ENCODE measurements at regions not wholly inside any gene's neighbourhood (a gene's known extent, or its start where the extent isn't known, plus 50 kb on each side); places are given as distances from the start of the nearest gene placed in this dataset.
"Not testable (repeated sequence)": the region's sequence is repeated elsewhere in the genome, so short reads cannot be mapped to it uniquely, and the experiment has no call there.

GRCh38 chr13:50509771-50510441 lies 333.6 kb downstream of the DLEU7 start:
- POLR2A ChIA-PET (ENCODE audit: unreplicated experiment) = no interaction called here
- intact Hi-C loops (cut with micrococcal nuclease; ENCODE audit: unreplicated experiment) = no loop called here
- H3K4me1 ChIP-seq (replicated peaks; ENCODE audit: insufficient read depth) = 0 out of 2 replicates have a peak, but pooled peaks cover 4% of the 10 kb centered on the region
- H3K79me2 ChIP-seq (ENCODE audit: low read depth) = no peaks in the 10 kb centered on the region
- CTCF ChIA-PET = no interaction called here
- no peak overlapping the region for H3K4me3 ChIP-seq
- no peak overlapping the region for H3K4me2 ChIP-seq
- H3K9me2 ChIP-seq (ENCODE audit: insufficient read depth) = no peaks in the 10 kb centered on the region
- H3K27ac ChIP-seq = no peak overlapping the region
- H3K9me3 ChIP-seq (ENCODE audit: insufficient read depth, low read depth) = no peaks in the 10 kb centered on the region; the same call in 1 of the 2 replicates
- no TSS peak for BruUV-seq (replicated peaks)
- H3K27me3 ChIP-seq (ENCODE audit: insufficient read depth, low read depth) = no peaks in the 10 kb centered on the region
- no peaks in the 10 kb centered on the region for H3F3A ChIP-seq (ENCODE audit: insufficient read depth, low read depth)
- no peaks in the 10 kb centered on the region for H4K20me1 ChIP-seq (ENCODE audit: insufficient read depth)
- H3K36me3 ChIP-seq (ENCODE audit: low read depth) = no peaks in the 10 kb centered on the region
- DNase-seq = no peak
- no peak for TF ChIP-seq EZH2 (IDR thresholded peaks at IDR 0.05; ENCODE audit: low read depth)
- H2AFZ ChIP-seq = no peak overlapping the region

GRCh38 chr13:50510885-50511545 lies 332.5 kb downstream of the DLEU7 start:
- H3K27me3 ChIP-seq (ENCODE audit: insufficient read depth, low read depth); H3K36me3 ChIP-seq (ENCODE audit: low read depth); H3K4me1 ChIP-seq (replicated peaks; ENCODE audit: insufficient read depth); DNase-seq; H3K9me2 ChIP-seq (ENCODE audit: insufficient read depth); POLR2A ChIA-PET (ENCODE audit: unreplicated experiment); H4K20me1 ChIP-seq (ENCODE audit: insufficient read depth); H3K4me3 ChIP-seq; H2AFZ ChIP-seq; BruUV-seq (replicated peaks); H3F3A ChIP-seq (ENCODE audit: insufficient read depth, low read depth); H3K27ac ChIP-seq; CTCF ChIA-PET; H3K4me2 ChIP-seq; H3K9me3 ChIP-seq (ENCODE audit: insufficient read depth, low read depth); H3K79me2 ChIP-seq (ENCODE audit: low read depth); intact Hi-C loops (cut with micrococcal nuclease; ENCODE audit: unreplicated experiment): not testable (repeated sequence)

GRCh38 chr13:50511877-50512341 lies 331.6 kb downstream of the DLEU7 start:
- intact Hi-C loops (cut with micrococcal nuclease; ENCODE audit: unreplicated experiment) = no loop called here
- H3K27me3 ChIP-seq (ENCODE audit: insufficient read depth, low read depth) = no peaks in the 10 kb centered on the region
- no peaks in the 10 kb centered on the region; the same call in 1 of the 2 replicates for H3K9me3 ChIP-seq (ENCODE audit: insufficient read depth, low read depth)
- TF ChIP-seq EZH2 (IDR thresholded peaks at IDR 0.05; ENCODE audit: low read depth) (no peak), CTCF (conservative IDR thresholded peaks at IDR 0.05) (no peak)
- no peaks in the 10 kb centered on the region for H3K9me2 ChIP-seq (ENCODE audit: insufficient read depth)
- no peak overlapping the region for H3K27ac ChIP-seq
- no peak overlapping the region for H3K4me2 ChIP-seq
- H4K20me1 ChIP-seq (ENCODE audit: insufficient read depth) = no peaks in the 10 kb centered on the region
- no peaks in the 10 kb centered on the region for H3K36me3 ChIP-seq (ENCODE audit: low read depth)
- no peaks in the 10 kb centered on the region for H3K79me2 ChIP-seq (ENCODE audit: low read depth)
- H3F3A ChIP-seq (ENCODE audit: insufficient read depth, low read depth) = no peaks in the 10 kb centered on the region
- DNase-seq = no peak
- 0 out of 2 replicates have a peak, but pooled peaks cover 4% of the 10 kb centered on the region for H3K4me1 ChIP-seq (replicated peaks; ENCODE audit: insufficient read depth)
- no TSS peak for BruUV-seq (replicated peaks)
- POLR2A ChIA-PET (ENCODE audit: unreplicated experiment) = no interaction called here
- H2AFZ ChIP-seq = no peak overlapping the region
- no peak overlapping the region for H3K4me3 ChIP-seq
- CTCF ChIA-PET = no interaction called here

GRCh38 chr13:50512474-50513299 lies 330.8 kb downstream of the DLEU7 start:
- no peak overlapping the region for H3K27ac ChIP-seq
- no peaks in the 10 kb centered on the region for H3K9me2 ChIP-seq (ENCODE audit: insufficient read depth)
- no peaks in the 10 kb centered on the region for H3K36me3 ChIP-seq (ENCODE audit: low read depth)
- H4K20me1 ChIP-seq (ENCODE audit: insufficient read depth) = no peaks in the 10 kb centered on the region
- no peaks in the 10 kb centered on the region for H3K79me2 ChIP-seq (ENCODE audit: low read depth)
- H3K4me3 ChIP-seq = no peak overlapping the region
- ChIA-PET CTCF (no interaction called here), POLR2A (ENCODE audit: unreplicated experiment) (no interaction called here)
- no TSS peak for BruUV-seq (replicated peaks)
- intact Hi-C loops (cut with micrococcal nuclease; ENCODE audit: unreplicated experiment) = no loop called here
- no peaks in the 10 kb centered on the region for H3K27me3 ChIP-seq (ENCODE audit: insufficient read depth, low read depth)
- no peak overlapping the region for H2AFZ ChIP-seq
- no peaks in the 10 kb centered on the region for H3F3A ChIP-seq (ENCODE audit: insufficient read depth, low read depth)
- H3K9me3 ChIP-seq (ENCODE audit: insufficient read depth, low read depth) = no peaks in the 10 kb centered on the region; the same call in 1 of the 2 replicates
- H3K4me2 ChIP-seq = no peak overlapping the region
- TF ChIP-seq CTCF (conservative IDR thresholded peaks at IDR 0.05) = no peak
- no peak for TF ChIP-seq EZH2 (IDR thresholded peaks at IDR 0.05; ENCODE audit: low read depth)
- H3K4me1 ChIP-seq (replicated peaks; ENCODE audit: insufficient read depth) = 0 out of 2 replicates have a peak, but pooled peaks cover 4% of the 10 kb centered on the region
- no peak for DNase-seq

All from PC-9 (cell line).